ENCODE measurements at regions not wholly inside any gene's neighbourhood (a gene's known extent, or its start where the extent isn't known, plus 50 kb on each side); places are given as distances from the start of the nearest gene placed in this dataset.

GRCh38 chr15:87197981-87198380, 1058.6 kb downstream of the NTRK3 start:
- TF ChIP-seq, protein P1, sequence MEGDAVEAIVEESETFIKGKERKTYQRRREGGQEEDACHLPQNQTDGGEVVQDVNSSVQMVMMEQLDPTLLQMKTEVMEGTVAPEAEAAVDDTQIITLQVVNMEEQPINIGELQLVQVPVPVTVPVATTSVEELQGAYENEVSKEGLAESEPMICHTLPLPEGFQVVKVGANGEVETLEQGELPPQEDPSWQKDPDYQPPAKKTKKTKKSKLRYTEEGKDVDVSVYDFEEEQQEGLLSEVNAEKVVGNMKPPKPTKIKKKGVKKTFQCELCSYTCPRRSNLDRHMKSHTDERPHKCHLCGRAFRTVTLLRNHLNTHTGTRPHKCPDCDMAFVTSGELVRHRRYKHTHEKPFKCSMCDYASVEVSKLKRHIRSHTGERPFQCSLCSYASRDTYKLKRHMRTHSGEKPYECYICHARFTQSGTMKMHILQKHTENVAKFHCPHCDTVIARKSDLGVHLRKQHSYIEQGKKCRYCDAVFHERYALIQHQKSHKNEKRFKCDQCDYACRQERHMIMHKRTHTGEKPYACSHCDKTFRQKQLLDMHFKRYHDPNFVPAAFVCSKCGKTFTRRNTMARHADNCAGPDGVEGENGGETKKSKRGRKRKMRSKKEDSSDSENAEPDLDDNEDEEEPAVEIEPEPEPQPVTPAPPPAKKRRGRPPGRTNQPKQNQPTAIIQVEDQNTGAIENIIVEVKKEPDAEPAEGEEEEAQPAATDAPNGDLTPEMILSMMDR (IDR thresholded peaks at IDR 0.05; ENCODE audit: low read depth, low read length), result no peak
- TF ChIP-seq EZH2phosphoT487 (IDR thresholded peaks at IDR 0.05; ENCODE audit: low read depth), result no peak
